ELF-1 (cell line): ENCODE measurements at regions not wholly inside any gene's neighbourhood (a gene's known extent, or its start where the extent isn't known, plus 50 kb on each side); places are given as distances from the start of the nearest gene placed in this dataset.
A peak's percentile ranks its signal among the peaks of the same experiment; 100 is the strongest.

Experiments used
- DNase-seq: peaks from one replicate; pipeline ENCODE4 v3.0.0-alpha.2; 2016; ENCODE audit warnings: low read depth, low spot score

DNA sequence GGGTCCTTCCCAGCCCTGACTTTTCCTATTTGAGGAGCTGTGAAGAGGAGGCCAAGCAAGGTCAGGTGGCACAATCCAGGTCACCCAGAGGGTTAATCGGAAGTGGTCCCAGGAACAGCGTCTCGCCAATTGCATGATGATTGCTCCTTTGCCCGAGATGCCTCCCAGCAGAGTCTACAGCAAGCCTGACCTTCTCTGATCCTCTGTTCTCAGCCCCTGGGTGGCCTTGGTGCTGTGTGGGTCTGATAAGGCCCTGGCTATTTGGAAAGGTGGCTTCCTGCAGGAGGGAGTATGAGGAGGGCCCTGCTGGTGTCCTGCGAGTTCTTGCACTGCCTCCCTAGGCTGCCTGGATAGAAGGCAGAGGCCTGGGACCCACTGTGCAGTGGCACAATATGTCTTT is 116.2 kb downstream of the FOXD2 start:
- DNase-seq = no peak

DNA sequence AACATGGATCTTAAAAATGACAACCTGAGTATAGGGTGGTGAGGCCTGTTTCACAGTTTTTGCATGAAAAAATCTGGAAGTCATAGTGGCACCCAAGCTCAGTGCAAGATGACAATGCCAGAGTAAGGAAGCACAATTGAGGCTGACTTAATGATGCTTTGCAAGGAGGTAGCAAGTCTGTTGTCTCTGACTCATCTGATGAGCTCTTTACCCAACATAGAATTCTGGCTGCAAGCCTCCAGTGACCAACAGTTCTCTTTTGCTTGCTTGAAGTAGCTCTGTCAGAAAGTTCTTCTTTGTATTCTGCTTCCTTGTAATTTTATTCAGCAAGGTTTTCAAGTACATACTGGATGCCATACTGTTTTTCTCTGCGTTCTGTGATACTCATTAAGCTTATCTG is 117.1 kb downstream of the FOXD2 start:
- no peak for DNase-seq

DNA sequence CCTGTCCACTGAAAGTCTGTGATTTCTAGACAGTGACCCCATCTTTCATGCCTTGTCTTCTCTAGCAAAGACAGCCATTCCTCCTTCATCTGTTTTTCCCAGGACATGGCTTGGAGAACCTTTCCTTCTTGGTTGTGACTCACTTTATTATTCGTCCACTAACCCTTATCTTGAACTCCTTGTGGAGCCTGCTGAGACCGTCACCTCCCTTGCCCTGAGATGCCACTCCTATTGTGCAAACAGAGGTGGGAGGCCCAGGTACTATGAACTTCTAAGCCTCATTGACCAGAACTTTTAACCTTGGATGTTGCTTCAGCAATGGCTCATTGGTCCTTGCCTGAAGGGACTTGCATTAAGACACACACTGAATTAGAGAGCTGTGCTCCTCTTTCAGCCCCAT is 117.5 kb downstream of the FOXD2 start:
- DNase-seq = no peak

DNA sequence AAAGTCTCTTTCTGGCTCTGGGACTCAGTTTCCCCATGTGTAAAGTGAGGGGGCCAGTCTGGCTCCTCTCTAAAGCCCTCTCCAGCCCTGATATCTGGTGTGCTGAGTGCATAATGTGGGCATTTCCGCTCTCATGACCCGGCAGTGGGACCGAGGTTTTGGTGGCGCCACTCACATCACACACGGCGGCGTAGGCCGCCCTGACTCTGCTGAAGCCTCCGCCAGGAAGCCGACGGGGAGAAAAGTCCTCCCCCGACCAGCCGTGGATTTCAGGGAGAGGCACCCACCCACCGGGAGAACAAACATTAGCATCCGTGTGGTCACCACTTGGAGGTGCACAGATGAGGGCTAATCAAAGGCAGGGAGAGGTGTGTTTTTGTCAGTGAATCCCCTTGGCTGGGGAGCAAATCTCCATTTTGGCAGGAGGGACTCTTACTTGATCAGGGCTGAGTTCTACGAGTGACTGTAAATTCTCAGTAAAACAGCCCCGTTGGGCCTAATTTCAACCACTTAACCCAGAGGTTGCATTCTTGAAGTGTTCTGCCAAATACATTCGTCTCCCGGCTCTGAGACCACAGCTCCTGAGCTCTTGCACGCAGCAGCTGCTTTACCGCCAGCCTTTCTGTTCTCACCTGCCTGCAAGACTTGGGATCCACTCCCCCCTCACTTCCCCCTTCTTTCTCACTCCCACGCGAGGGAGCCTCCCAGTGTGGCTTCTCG is 118.2 kb downstream of the FOXD2 start:
- DNase-seq = no peak

DNA sequence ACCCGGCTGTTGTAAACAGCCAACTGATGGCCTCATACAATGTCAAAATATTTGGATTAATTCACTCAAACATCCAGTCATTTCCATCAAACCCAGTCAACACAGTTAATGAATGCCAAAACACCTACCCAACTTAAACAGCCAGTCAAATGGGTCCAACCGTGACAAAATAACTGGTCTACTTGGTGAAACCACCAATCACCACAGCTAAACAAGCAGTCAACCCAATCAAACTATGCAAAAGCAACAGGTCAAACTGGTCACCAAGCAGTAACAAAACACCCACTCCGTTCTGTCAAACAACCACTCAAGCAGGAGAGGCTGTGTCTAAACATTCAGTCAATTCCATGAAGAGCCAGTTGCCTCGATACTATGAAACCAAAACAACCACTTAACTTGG is 119.2 kb downstream of the FOXD2 start:
- no peak for DNase-seq

DNA sequence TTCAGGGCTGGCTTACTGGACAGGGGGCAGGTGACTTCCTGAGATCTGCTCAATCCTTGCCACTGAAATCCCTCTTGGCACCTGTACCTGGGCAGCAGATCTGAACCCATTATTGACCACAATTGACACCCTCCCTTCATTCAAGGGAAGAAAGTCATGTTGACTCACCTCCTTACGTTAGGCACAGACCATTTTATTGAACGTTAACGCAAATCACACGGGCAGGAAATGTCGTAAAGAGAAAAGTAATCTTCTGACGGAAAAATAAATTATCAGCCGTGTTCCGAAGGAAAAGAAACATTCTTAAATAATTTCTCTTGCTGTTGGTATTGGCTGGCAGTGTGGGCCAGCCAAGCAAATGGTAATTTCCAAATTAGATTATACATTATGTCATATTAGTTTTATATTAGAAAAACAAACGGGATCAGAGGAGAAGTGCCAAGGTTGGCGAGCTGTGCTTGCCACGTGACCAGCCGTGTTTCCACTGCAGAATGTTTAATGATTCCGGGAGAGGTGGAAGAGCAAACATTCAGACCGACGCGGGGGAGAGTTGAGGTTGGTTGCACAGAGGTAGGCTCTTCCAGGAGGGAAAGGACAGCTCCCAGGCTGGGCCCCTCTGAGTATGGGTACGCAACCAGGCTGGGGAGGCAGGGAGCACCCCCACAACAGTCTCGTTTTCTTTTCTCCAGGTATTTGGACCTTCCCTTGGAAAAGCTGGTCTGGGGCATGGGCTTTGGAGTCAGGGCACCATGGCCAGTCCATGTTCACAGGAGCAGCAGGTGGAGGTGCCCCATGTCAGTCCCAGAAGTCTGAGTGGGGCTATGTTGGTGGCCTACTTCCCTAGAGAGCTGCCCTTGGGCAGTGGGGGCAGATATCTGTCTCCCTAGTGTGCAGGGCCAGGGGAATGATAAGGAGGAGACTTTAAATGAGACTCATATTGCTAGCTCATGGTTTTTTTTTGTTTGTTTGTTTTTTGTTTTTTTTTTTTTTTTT is 121.1 kb downstream of the FOXD2 start:
- no peak for DNase-seq

DNA sequence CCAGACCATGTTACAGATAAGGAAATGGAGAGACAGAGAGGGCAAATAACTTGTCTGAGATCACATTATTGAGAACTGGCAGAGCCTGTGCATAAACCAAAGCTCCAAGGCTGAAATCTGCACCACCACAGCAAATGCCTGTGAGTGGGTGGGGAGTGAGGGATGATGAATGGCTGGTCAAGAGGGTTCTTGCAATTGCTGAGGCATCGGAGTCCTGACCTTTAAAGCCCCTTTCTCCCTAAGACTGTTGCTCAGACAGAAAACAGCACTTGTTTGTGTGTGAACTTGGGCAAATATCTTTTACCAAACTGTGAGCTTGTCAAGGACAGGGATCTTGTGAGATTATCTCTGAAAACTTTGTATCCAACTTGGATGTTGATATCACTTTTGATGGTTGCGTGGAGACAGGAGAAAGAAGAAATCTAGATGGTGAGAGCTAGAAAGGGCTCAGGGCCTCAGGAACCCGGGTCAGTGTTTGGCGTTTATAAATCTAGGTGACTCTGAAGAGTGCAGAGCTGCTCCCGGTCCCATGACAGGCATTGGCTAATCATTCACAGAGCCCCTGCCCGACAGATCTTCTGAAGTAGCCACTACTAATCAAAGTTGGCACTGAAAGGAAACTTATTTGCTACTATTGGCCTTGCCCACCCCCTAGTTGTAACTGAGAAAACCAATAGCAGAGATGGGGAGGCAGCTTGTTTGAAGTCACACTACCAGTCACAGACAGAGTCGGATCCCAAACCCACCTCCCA is 122.3 kb downstream of the FOXD2 start:
- no peak for DNase-seq

DNA sequence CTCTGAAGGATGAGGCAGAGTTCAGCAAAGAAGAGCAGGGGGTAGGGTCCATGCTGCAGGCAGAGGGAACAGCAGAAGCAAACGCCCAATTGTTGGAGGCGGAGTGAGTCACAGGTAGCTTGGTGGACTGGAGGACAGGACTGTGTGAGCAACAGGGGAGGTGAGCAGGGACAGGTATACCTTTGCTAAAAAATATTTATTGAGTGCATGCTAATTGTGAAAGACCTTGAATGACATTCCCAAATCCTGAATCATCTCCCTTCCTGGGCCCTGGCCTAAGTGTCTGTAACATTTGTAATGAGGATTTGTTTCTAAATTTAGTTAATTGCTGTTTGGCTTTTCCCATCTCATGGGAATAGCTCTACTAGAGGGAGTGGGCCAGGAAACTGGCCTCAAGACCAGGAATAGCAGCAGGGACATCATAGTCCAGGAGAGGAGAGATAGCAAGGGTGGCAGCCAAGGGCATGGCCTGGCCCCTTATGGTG is 123.7 kb downstream of the FOXD2 start:
- DNase-seq = no peak

DNA sequence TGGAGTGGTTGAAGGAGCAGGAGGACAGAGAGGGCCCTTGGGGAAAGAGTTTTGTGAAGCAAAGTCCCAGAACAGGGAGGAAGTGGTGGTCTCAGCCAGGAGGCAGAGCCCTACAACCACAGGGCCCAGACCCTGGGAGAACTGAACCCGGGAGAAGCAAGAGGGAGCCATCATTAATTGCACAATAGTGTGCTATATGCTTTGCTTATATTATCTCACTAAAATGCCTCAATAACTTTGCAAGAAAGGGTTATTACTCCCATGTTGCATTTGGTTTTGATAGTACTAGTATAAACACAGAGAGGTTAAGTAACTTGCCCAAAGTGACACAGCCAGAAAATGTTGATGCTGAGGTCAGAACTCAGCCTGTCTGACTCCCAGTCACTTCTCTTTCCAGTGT is 124.3 kb downstream of the FOXD2 start:
- DNase-seq = no peak

DNA sequence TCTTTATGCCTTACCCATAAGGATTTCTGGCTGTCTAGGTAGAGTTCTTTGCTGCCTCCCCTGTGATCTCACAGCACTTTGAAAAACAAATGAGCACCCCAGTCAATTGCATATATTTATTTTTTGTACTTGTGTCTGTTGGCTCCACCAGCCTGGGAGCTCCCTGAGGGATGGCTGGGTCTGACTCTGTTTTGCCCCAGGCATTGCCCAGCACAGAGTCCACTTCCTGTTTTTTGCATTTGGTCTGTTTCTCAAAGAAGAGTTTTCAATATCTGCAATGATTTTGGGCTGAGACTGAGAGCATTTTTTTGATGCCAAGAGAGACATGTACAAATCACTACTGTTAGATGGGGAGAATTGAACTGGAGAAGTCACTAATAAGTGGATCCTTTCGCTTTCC is 125.0 kb downstream of the FOXD2 start:
- DNase-seq = no peak

DNA sequence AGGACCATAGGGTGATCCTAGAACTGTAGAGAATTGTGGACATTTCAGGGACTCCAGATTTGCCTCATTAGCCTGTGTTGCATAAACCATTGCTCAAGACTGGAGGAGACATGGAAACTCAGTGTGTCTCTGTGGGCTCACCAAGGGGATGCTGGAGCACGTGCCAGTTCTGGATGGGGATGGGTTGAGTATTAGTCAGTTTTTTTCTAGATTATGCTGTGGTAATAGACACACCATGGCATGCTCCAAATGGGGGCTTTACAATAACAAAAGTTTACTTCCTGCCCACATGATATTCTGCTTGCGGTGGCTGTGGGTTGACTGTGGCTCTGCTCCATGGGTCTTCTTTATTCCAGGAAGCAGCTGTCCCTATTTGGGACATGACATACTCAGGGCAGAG is 125.4 kb downstream of the FOXD2 start:
- no peak for DNase-seq

DNA sequence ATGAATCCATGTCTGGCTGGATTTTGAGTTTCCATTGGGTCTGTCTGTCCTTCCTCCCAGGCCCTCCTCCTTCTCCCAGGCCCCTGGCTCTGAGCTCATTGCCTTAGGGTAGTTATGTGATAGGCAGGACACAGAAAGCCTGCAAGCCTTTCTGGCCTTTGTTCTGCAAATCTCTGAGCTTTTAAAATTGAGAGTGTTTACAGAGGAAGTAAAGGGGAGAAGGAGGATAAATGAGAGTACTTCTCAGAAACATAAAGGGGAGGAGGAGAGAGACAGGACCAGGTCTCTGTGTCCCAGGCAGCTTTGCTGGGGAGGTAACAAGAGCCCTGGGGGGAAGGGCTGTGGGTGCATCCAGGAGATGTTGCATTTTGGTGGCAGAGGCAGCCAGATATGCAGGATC is 126.7 kb downstream of the FOXD2 start:
- peak; percentile 83 for DNase-seq

DNA sequence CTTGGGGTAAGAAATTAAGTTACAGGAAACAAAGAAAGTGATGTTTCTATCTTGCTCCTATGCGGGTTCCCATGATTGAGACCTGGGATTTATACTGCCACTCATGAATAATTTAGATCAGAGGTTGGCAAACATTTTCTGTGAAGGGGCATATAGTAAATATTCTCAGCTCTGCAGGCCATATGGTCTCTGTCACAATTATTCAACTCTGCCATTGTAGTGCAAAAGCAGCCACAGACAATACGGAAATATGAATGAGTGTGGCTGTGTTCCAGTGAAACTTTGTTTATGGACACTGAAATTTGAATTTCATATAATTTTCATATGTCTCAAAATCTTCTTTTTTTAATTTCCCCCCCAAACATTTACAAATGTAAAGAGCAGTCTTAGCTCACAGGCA is 127.2 kb downstream of the FOXD2 start:
- no peak for DNase-seq

DNA sequence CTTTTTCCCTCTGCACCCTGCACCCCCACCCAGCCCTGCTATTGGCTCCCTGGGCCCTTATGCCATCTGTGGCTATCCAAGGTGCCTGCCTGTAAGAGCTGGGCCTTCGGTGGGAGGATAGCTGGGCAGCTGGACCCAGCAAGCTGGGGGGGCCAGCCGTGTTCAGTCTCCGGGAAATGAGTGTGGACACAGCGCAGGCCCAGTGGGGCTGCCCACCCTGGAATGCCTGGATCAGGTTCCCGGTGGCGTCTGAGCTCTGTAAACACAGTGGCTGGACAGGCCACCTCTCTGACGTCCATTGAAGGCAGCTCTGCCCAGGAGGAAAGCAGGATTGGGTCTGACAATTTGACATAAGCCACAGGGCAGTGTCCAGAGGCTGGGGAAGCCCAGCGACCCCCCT is 127.8 kb downstream of the FOXD2 start:
- no peak for DNase-seq

DNA sequence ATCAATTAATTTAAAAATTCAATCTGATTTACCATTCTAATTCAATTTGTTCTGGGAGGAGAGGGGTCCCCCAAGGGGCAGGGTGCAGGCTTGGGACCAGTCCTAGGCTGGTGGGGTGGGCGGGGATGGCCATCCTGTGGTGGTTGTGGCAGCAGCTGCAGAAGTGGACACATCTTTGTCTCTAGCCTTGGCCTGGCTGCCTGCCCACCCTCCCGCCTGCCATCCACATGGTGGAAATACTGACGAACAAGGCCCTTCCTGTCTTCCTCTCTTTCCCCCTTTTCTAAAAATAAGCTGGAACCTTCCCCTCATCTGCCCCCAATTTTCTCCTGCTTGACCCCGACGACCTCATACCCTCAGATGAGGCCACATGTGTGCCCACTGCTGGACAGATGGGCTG is 130.9 kb downstream of the FOXD2 start:
- DNase-seq = no peak

DNA sequence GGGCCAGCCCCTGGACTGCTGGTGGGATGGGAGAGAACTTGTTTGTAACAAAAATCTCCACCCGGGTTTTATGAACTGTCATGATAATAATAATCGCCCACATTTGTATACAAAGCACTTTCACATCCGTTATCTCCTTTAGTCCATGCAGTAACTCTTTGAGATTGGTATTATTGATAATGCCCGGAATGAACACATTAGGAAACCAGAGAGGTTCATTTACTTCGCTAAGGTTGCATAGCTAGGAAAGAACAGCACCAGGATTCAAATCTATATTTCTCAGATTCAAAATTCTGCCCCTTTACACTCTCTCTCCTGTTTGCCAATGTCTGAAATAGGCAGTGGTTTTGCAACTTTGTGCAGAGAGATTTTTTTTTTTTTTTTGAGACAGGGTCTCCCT is 131.4 kb downstream of the FOXD2 start:
- no peak for DNase-seq

DNA sequence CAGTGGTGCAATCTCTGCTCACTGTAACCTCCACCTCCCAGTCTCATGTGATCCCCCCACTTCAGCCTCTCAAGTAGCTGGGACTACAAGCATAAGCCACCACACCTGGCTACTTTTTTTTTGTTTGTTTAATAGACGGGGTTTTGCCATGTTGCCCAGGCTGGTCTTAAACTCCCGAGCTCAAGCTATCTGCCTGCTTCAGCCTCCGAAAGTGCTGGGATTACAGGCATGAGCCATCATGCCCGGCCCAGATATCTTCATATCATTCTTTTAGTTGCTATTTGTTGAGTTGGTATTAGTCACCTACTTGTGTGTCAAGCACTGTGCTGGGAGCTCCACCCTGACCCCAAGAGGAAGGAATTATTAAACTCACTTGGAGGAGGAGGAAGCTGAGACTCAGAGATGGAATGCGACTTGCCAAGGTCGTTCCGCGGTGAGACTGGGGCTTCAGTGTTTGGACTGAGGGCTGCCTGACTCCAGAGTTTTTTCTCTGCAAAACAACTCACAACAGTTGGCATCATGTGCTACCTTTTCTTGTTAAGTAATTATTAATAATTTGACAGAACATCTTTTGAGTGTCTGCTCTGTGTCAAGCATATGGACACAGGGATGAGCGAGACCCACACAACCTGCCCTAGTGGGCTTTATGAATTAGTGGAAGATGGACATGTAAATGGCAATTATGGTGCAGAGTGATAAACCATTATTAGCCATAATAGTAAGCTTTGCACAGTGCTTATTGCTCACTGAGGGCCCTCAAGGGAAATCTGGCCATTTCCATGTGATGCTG is 132.0 kb downstream of the FOXD2 start:
- DNase-seq = peak; percentile 80

DNA sequence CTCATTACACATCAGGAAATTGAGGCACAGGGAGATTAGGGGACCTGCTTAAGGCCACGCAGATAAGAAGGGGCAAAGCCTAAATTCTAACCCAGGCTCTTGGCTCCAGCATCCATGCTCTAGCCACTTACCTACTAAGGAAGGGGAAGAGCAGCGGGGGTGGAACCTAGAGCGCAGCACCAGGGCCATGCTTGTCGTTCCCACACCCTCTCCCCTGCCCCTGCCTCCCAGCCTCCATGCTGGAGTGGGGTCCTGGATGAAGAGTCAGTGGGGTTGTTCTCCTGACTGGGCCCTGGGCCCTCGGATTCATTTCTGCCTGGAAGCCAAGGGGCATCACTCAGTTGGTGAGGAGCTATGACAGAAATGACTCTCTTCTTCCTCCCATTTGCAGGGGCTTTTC is 133.3 kb downstream of the FOXD2 start:
- DNase-seq = no peak

DNA sequence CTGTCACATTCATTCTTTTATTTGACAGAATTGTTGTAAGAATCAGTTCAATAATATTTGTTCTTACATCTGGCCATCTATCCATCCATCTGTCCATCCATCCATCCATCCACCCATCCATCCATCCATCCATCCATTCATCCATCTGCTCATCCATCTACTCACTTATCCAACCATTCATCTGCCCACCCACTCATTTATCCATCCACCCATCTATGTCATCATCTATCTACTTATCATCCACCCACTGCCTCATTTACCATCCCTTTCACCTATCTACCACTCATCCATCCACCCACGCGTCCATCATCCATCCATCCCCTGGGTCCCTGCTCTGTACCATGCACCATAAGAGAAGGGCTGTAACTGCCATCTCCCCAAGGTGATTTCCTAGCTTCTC is 134.1 kb downstream of the FOXD2 start:
- no peak for DNase-seq

DNA sequence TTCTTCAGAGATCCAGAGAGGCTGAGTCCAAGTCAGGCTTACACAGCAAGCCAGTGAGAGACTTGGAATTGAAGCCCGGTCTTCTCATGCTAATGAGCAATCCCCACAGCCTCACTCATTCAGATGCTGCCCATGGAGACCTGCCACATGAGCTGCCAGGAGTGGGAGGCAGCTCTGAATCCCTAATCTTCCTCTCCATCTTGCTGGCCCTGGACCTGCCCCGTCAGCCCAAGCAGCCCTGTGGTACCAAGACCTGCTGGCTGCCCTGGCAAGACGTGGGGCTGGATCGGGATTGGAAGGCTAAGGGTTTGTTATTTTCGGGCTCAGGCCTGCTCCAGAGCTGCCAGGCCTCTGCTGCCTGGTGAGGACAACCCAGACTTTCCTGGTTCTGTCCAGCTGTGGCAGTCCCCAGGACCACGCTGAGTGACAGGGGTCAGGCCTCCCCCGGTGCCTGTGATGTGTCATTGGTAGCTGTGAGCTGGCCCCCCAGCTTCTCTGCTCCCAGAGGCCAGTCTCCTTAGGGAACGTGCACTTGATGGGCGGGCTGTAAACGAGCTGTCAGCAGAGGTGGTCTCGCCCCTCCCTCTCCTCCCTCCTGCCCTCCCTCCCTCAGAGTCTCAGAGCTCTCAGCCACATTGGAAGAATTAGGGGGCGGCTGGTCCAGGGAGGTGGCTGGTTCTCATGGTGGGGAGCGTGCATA is 135.0 kb downstream of the FOXD2 start:
- DNase-seq = no peak
